ENCODE measurements at regions not wholly inside any gene's neighbourhood (a gene's known extent, or its start where the extent isn't known, plus 50 kb on each side); places are given as distances from the start of the nearest gene placed in this dataset.
"Not testable (repeated sequence)": the region's sequence is repeated elsewhere in the genome, so short reads cannot be mapped to it uniquely, and the experiment has no call there.

- no peak for DNase-seq (ENCODE audit: low read depth, low spot score)
- in situ Hi-C loops (cut with HindIII; ENCODE audit: low sequenced_read_pairs): no loop called here
- H3K4me3 ChIP-seq (ENCODE audit: low read depth, low read length): no peak overlapping the region
- TF ChIP-seq CTCF (IDR thresholded peaks at IDR 0.05; ENCODE audit: low read depth, low read length): no peak
Measured at GRCh38 chr7:142657376-142657775, 91.9 kb upstream of the PRSS1 start.

GRCh38 chr7:142654398-142654797, 94.9 kb upstream of the PRSS1 start:
- DNase-seq (ENCODE audit: low read depth, low spot score): no peak
- no peak overlapping the region for H3K4me3 ChIP-seq (ENCODE audit: low read depth, low read length)
- no peak for TF ChIP-seq CTCF (IDR thresholded peaks at IDR 0.05; ENCODE audit: low read depth, low read length)
- in situ Hi-C loops (cut with HindIII; ENCODE audit: low sequenced_read_pairs): no loop called here

GRCh38 chr7:142647749-142648148, 101.5 kb upstream of the PRSS1 start:
- no peak overlapping the region for H3K4me3 ChIP-seq (ENCODE audit: low read depth, low read length)
- DNase-seq (ENCODE audit: low read depth, low spot score): no peak
- TF ChIP-seq CTCF (IDR thresholded peaks at IDR 0.05; ENCODE audit: low read depth, low read length): no peak
- in situ Hi-C loops (cut with HindIII; ENCODE audit: low sequenced_read_pairs): no loop called here

GRCh38 chr7:142646386-142647140, 102.7 kb upstream of the PRSS1 start:
- DNase-seq (ENCODE audit: low read depth, low spot score): no peak
- no peak for TF ChIP-seq CTCF (IDR thresholded peaks at IDR 0.05; ENCODE audit: low read depth, low read length)
- in situ Hi-C loops (cut with HindIII; ENCODE audit: low sequenced_read_pairs): no loop called here
- H3K4me3 ChIP-seq (ENCODE audit: low read depth, low read length): no peak overlapping the region

- TF ChIP-seq CTCF (IDR thresholded peaks at IDR 0.05; ENCODE audit: low read depth, low read length): no peak
- in situ Hi-C loops (cut with HindIII; ENCODE audit: low sequenced_read_pairs): no loop called here
- H3K4me3 ChIP-seq (ENCODE audit: low read depth, low read length): no peak overlapping the region
- DNase-seq (ENCODE audit: low read depth, low spot score): no peak
Measured at GRCh38 chr7:142645777-142646176, 103.5 kb upstream of the PRSS1 start.

- no peak overlapping the region for H3K4me3 ChIP-seq (ENCODE audit: low read depth, low read length)
- TF ChIP-seq CTCF (IDR thresholded peaks at IDR 0.05; ENCODE audit: low read depth, low read length): no peak
- DNase-seq (ENCODE audit: low read depth, low spot score): no peak
- in situ Hi-C loops (cut with HindIII; ENCODE audit: low sequenced_read_pairs): no loop called here
Measured at GRCh38 chr7:142642316-142642715, 107.0 kb upstream of the PRSS1 start.

- H3K4me3 ChIP-seq (ENCODE audit: low read depth, low read length); DNase-seq (ENCODE audit: low read depth, low spot score); in situ Hi-C loops (cut with HindIII; ENCODE audit: low sequenced_read_pairs): not testable (repeated sequence)
Measured at GRCh38 chr7:142641252-142641651, 108.0 kb upstream of the PRSS1 start.
